ENCODE measurements at regions not wholly inside any gene's neighbourhood (a gene's known extent, or its start where the extent isn't known, plus 50 kb on each side); places are given as distances from the start of the nearest gene placed in this dataset.
"Not testable (repeated sequence)": the region's sequence is repeated elsewhere in the genome, so short reads cannot be mapped to it uniquely, and the experiment has no call there.

DNA sequence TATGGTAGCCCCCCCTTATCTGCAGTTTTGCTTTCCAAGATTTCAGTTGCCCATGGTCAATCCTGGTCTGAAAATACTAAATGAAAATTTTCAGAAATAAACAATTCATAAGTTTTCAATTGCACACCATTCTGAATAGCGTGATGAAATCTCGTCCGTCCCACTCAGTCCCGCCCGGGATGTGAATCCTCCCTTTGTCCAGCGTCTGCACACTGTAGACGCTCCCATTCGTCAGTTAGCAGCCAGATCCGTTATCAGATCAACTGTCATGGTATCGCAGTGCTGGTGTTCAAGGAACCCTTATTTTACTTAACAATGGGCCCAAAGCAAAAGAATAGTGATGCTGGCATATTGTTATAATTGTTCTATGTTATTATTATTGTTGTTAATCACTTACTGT is 98.6 kb downstream of the TMEM215 start:
- DNase-seq (ENCODE audit: low read depth, low spot score), result no peak
- H3K4me3 ChIP-seq (ENCODE audit: low read length), result no peak overlapping the region

DNA sequence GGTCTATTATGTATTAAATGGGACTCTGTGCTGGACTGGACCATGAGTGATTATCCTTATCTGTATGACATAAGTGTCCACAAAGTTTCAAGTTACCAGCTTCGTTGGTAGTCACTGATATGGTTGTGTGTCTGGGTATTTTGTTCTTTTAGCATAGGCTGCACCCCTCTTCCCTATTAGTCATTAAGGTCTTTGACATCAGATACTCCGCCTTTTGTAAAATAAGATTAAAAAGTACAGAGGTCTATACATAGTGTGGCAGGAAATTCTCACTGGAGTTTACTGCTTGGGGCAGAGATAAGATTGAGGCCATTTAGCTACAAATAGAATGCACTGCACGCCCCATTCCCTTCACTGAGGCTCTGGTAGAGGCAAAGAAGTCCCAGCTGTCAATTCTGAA is 99.4 kb downstream of the TMEM215 start:
- H3K4me3 ChIP-seq (ENCODE audit: low read length), result no peak overlapping the region
- DNase-seq (ENCODE audit: low read depth, low spot score), result no peak

DNA sequence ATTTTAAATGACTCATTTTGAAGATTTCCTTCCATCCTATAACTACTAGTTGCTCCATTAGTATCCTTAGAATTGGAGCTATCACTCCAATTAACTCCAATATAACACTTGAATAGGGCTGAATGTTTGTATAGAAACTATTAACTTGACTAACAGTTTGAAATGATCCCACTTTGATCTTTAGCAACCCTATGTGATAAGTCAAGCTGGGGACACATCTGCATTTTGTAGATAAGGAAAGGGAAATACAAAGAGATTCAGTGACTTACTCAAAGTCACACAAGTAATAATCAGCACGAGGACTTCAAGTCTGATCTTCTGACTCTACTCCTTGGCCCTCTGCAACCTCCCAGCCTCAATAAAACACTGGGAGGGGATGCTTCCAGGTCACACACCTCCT is 101.1 kb downstream of the TMEM215 start:
- no peak overlapping the region for H3K4me3 ChIP-seq (ENCODE audit: low read length)
- peak; percentile 18 for DNase-seq (ENCODE audit: low read depth, low spot score)

DNA sequence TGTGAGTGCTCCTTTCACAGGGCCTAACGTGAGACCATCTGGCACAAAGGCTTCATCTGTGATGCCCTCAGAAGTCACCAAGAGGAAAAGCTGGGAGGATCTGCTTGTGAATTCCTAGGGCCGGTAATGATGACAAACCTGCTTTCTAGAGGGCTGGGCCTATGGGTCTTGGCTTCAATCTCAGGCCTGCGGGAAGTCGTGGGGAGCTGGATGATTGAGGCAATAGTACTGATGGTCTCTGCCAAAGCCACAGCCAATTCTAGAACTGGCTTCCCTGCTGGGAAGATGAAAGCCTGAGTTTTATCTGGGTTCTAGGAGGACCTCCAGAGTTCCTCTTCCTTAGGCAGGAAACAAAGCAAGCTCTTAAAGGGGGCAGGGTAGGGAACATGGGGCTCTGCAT is 102.7 kb downstream of the TMEM215 start:
- no peak overlapping the region for H3K4me3 ChIP-seq (ENCODE audit: low read length)
- no peak for DNase-seq (ENCODE audit: low read depth, low spot score)

DNA sequence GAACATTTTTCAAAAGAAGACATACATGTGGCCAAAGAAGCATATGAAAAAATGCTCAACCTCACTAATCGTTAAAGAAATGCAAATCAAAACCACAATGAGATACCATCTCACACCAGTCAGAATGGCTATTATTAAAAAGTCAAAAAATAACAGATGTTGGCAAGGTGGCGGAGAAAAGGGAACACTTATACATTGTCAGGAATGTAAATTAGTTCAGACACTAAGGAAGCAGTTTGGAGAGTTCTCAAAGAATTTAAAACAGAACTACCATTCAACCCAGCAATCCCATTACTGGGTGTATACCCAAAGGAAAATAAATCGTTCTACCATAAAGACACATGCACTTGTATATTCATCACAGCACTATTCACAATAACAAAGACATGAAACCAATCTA is 106.9 kb downstream of the APTX start:
- not testable (repeated sequence) for H3K4me3 ChIP-seq (ENCODE audit: low read length); DNase-seq (ENCODE audit: low read depth, low spot score)

DNA sequence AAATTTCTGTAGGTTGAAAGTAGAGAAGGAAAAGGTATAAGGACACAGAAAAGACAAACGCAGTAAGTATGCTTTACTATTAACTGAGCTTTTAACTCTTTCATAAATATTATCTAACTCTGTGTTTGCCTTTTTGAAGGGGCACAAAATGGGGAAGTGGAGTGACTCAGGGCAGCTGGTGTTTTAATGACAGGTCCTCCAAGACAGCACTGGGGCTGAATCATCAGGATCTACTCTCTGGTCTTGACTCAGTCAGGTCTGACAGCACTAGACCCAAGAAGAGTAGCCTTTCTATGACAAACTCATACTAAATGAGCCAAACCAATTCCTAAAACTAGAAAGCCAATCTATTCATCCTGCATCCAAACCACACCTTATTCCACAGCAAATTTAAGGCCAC is 102.2 kb downstream of the APTX start:
- DNase-seq (ENCODE audit: low read depth, low spot score), result no peak
- no peak overlapping the region for H3K4me3 ChIP-seq (ENCODE audit: low read length)

DNA sequence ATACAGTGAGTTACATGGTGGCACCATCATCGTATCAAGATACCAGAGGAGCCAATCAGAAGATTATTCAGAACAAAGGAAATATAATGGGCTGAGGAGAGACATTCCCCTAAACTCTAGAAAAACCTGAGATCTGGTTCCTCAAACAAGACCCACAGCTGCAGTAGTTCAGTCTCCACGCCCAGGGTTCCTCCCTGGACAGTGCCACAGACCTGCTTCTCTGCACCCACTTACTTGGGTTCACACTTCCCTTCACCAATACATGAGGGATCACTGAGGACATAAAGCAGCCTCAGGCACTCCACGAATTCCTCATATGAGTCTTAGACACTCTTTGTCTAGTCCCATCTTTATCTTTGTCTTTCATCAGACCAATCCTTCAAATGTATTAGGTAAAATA is 101.7 kb downstream of the APTX start:
- H3K4me3 ChIP-seq (ENCODE audit: low read length), result no peak overlapping the region
- DNase-seq (ENCODE audit: low read depth, low spot score), result no peak

DNA sequence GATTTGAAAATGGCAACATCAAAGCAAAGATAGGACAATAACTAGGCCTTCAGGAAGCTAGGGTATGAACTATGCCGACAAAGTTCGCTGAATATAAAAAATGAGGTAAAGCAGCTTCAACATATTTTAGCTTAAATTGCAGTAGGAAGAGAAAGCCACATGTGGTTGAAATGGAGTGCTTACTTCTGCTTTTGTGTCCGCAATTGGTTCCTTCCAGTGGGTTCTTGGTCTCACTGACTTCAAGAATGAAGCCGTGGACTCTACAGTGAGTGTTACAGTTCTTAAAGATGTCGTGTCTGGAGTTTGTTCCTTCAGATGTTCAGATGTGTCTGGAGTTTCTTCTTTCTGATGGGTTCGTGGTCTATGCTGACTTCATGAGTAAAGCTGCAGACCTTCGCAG is 95.2 kb downstream of the APTX start:
- no peak for DNase-seq (ENCODE audit: low read depth, low spot score)

DNA sequence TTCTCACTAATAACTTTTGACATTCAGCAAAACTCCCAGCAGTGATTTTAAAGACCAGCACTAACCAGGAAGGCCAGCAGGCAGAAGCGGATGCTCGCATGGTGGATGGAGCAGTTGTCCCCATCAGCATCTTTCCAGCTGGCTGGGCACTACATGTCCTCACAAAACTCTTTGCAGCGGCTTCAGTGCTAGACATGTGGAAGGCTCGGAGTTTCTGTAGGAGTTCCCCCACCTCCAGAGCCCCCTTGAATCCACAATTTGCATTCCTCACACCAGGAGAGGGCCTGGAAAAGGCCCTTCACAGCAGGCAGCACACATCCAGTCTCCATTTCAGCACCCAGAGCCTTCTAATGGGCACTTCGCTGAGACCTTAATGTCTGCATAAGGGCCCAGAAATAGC is 85.6 kb downstream of the APTX start:
- no peak for DNase-seq (ENCODE audit: low read depth, low spot score)
- no peak overlapping the region for H3K4me3 ChIP-seq (ENCODE audit: low read length)

More for the DNA sequence above, 95.2 kb downstream of the APTX start:
- no peak overlapping the region for H3K4me3 ChIP-seq (ENCODE audit: low read length)

DNA sequence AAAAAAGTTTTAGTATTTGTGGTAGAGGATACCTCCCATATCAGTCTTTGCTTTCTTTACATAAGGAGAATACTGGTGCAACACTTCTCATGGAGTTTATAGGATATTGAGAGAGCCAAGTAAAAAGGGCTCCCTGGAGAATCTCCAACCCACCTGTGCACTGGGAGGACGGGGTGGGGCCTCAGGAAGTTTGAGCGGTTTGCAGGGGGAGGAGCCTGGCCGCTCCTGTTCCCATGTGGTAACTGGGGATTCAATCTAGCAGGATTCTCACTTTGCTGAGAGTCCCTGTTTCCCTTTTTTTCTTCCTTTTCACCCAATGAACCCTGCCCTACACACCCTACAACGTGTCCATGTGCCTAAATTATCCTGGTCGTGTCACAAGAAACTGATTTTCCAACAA is 82.8 kb downstream of the APTX start:
- no peak overlapping the region for H3K4me3 ChIP-seq (ENCODE audit: low read length)
- DNase-seq (ENCODE audit: low read depth, low spot score), result no peak
